ENCODE measurements at regions not wholly inside any gene's neighbourhood (a gene's known extent, or its start where the extent isn't known, plus 50 kb on each side); places are given as distances from the start of the nearest gene placed in this dataset.

DNA sequence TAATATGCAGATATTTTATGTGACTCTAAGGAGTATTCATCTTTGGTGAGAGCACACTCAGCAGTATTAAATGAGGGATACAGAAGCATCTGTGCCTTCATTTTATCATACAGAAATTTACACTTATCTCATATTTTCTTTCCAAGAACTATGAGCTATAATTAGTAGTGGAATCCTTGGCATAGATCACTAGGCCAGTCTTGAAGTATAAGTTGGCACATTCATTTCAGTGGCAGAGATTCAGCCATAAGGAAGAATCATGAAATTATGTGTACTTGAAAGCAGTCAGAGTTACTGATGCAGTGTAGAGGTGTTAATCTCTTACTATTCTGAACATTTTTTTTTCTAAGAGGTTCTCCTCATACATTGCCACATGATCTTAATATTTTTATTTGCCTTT, 393.6 kb upstream of the GOLIM4 start:
- Histone ChIP-seq H3K36me3 (ENCODE audit: control insufficient read depth, insufficient read depth, low read length) (no peaks in the 10 kb centered on the region), H3K27me3 (replicated peaks; ENCODE audit: control insufficient read depth, insufficient read depth, low read length) (no peaks in the 10 kb centered on the region), H3K4me3 (replicated peaks; ENCODE audit: low read depth, low read length) (no peak overlapping the region)
- no peak for TF ChIP-seq CTCF (IDR thresholded peaks at IDR 0.05; ENCODE audit: insufficient read depth, low read length, poor library complexity, severe bottlenecking)
- DNase-seq (ENCODE audit: extremely low read depth, insufficient read length) = no peak

GRCh38 chr3:168485936-168486335, 390.2 kb upstream of the GOLIM4 start:
- TF ChIP-seq CTCF (IDR thresholded peaks at IDR 0.05; ENCODE audit: insufficient read depth, low read length, poor library complexity, severe bottlenecking) = no peak
- no peak for DNase-seq (ENCODE audit: extremely low read depth, insufficient read length)
- Histone ChIP-seq H3K27me3 (replicated peaks; ENCODE audit: control insufficient read depth, insufficient read depth, low read length) (no peaks in the 10 kb centered on the region), H3K36me3 (ENCODE audit: control insufficient read depth, insufficient read depth, low read length) (no peaks in the 10 kb centered on the region), H3K4me3 (replicated peaks; ENCODE audit: low read depth, low read length) (no peak overlapping the region)

DNA sequence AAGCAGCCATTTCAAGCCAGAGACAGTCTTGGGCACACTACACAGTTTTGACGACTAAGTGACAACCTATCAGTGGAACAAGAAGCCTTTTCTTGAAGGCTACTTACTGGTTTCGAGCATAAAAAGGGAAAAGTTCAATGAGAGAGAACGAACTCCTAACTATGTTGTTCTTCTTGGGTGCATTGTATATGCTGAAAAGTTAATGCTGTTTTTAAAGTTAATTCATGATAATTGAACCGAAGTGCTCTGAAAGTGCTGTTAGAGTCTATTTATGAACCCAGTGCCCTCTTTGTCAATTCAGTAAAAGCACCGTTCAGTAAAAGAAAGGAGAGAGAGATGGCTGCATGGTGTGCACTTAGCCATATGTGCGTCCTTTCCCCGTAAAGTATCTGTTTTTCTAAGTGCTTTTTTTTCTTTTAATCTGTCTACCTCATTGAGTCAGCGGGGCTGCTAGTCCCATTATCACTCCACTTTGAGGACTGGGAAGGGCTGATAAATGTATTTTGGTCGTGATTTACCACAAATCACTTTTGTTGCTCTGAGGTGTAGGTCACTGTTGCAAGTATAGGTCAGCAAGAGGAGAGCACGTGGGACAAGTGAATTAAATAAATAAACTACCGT, 380.7 kb upstream of the GOLIM4 start:
- no peak for TF ChIP-seq CTCF (IDR thresholded peaks at IDR 0.05; ENCODE audit: insufficient read depth, low read length, poor library complexity, severe bottlenecking)
- DNase-seq (ENCODE audit: extremely low read depth, insufficient read length) = no peak
- no peaks in the 10 kb centered on the region for H3K36me3 ChIP-seq (ENCODE audit: control insufficient read depth, insufficient read depth, low read length)

DNA sequence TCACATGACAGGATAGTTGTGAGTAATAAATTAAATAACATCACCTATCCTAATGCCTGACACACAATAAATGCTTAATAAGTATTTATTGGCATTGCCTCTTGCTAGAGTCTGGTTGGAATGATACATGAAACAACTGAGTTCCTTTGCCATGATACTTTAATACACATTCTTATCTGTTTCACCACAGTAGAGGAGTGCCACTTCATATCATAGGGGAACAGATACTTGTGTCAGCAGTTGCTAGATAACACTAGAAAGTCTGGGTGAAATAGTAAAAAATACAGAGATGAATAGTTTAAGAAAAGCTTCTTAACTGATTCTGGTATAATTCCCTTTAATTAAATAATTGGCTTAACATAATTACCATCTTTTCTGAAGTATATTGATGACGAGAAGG, 380.0 kb upstream of the GOLIM4 start:
- TF ChIP-seq CTCF (IDR thresholded peaks at IDR 0.05; ENCODE audit: insufficient read depth, low read length, poor library complexity, severe bottlenecking) = no peak
- H3K27me3 ChIP-seq (replicated peaks; ENCODE audit: control insufficient read depth, insufficient read depth, low read length) = no peaks in the 10 kb centered on the region

More for the DNA sequence above, 380.7 kb upstream of the GOLIM4 start:
- H3K4me3 ChIP-seq (replicated peaks; ENCODE audit: low read depth, low read length) = no peak overlapping the region
- H3K27me3 ChIP-seq (replicated peaks; ENCODE audit: control insufficient read depth, insufficient read depth, low read length) = no peaks in the 10 kb centered on the region

GRCh38 chr3:168473334-168473890, 377.7 kb upstream of the GOLIM4 start:
- Histone ChIP-seq H3K36me3 (ENCODE audit: control insufficient read depth, insufficient read depth, low read length) (no peaks in the 10 kb centered on the region), H3K4me3 (replicated peaks; ENCODE audit: low read depth, low read length) (no peak overlapping the region), H3K27me3 (replicated peaks; ENCODE audit: control insufficient read depth, insufficient read depth, low read length) (no peaks in the 10 kb centered on the region)
- no peak for TF ChIP-seq CTCF (IDR thresholded peaks at IDR 0.05; ENCODE audit: insufficient read depth, low read length, poor library complexity, severe bottlenecking)
- DNase-seq (ENCODE audit: extremely low read depth, insufficient read length) = no peak

More for the DNA sequence above, 380.0 kb upstream of the GOLIM4 start:
- H3K36me3 ChIP-seq (ENCODE audit: control insufficient read depth, insufficient read depth, low read length) = no peaks in the 10 kb centered on the region
- no peak overlapping the region for H3K4me3 ChIP-seq (replicated peaks; ENCODE audit: low read depth, low read length)
- DNase-seq (ENCODE audit: extremely low read depth, insufficient read length) = no peak

Data from GM06990 (cell line).